DND-41 (cell line): ENCODE measurements at regions not wholly inside any gene's neighbourhood (a gene's known extent, or its start where the extent isn't known, plus 50 kb on each side); places are given as distances from the start of the nearest gene placed in this dataset.

Experiments used
- CTCF ChIP-seq: IDR thresholded peaks from 2 replicates; pipeline ENCODE4 v1.5.1; 2012; ENCODE audit warnings: borderline replicate concordance, low read length, moderate library complexity, mild to moderate bottlenecking; ENCODE audit not compliant: poor library complexity, severe bottlenecking; ENCODE audit errors: extremely low read depth
- EZH2 ChIP-seq: IDR thresholded peaks from 3 replicates; pipeline ENCODE4 v1.6.1; 2012; ENCODE audit warnings: borderline replicate concordance, low read depth, mild to moderate bottlenecking, moderate library complexity, low read length, inconsistent platforms; ENCODE audit not compliant: severe bottlenecking

GRCh38 chr7:115110523-115110922, 188.6 kb downstream of the MDFIC start:
- TF ChIP-seq CTCF (no peak), EZH2 (no peak)
